ENCODE measurements at regions not wholly inside any gene's neighbourhood (a gene's known extent, or its start where the extent isn't known, plus 50 kb on each side); places are given as distances from the start of the nearest gene placed in this dataset.

DNA sequence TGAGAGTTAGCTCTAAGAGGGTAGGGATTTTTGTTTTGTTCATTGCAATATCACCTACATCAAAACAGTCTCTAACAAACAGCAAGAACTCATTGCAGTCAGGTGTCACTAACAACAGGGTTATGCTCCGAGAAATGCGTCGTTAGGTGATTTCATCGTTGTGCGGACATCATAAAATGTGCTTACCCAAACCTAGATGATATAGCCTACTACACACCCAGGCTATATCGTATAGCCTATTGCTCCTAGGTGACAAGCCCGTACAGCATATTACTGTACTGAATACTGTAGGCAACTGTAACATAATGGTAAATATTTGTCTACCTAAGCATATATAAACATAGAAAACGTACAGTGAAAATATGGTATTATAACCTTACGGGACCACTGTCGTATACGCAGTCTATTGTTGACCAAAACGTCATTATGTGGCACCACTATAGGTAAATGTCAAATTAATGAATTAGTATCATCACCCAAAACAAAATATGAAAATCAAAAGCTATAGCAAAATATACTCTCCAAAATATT is 49.9 kb upstream of the TAB2 start:
- Histone ChIP-seq H2AFZ (ENCODE audit: low read depth) (no peak overlapping the region), H3K36me3 (ENCODE audit: insufficient read depth) (no peaks in the 10 kb centered on the region), H3K79me2 (ENCODE audit: insufficient read depth, low read depth) (no peaks in the 10 kb centered on the region), H3K27ac (no peak overlapping the region), H3K4me3 (IDR thresholded peaks at IDR 0.05; ENCODE audit: insufficient read depth, low read depth, low read length) (no peak overlapping the region), H3K27me3 (ENCODE audit: insufficient read depth, low read depth) (no peaks in the 10 kb centered on the region), H3K4me2 (no peak overlapping the region), H3K4me1 (ENCODE audit: low read depth, poor library complexity, severe bottlenecking) (no peaks in the 10 kb centered on the region), H4K20me1 (ENCODE audit: insufficient read depth) (no peaks in the 10 kb centered on the region), H3K9ac (no peak overlapping the region)
- TF ChIP-seq, protein P1, sequence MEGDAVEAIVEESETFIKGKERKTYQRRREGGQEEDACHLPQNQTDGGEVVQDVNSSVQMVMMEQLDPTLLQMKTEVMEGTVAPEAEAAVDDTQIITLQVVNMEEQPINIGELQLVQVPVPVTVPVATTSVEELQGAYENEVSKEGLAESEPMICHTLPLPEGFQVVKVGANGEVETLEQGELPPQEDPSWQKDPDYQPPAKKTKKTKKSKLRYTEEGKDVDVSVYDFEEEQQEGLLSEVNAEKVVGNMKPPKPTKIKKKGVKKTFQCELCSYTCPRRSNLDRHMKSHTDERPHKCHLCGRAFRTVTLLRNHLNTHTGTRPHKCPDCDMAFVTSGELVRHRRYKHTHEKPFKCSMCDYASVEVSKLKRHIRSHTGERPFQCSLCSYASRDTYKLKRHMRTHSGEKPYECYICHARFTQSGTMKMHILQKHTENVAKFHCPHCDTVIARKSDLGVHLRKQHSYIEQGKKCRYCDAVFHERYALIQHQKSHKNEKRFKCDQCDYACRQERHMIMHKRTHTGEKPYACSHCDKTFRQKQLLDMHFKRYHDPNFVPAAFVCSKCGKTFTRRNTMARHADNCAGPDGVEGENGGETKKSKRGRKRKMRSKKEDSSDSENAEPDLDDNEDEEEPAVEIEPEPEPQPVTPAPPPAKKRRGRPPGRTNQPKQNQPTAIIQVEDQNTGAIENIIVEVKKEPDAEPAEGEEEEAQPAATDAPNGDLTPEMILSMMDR (conservative IDR thresholded peaks at IDR 0.05; ENCODE audit: low read depth, low read length): no peak
